ENCODE measurements at regions not wholly inside any gene's neighbourhood (a gene's known extent, or its start where the extent isn't known, plus 50 kb on each side); places are given as distances from the start of the nearest gene placed in this dataset.

- Mint-ChIP-seq H3K4me1 (ENCODE audit: low read depth) (no peaks in the 10 kb centered on the region), H3K27ac (no peak overlapping the region), H3K27me3 (ENCODE audit: low read depth) (no peaks in the 10 kb centered on the region), H3K9me3 (ENCODE audit: insufficient read depth) (no peaks in the 10 kb centered on the region), H3K36me3 (ENCODE audit: low read depth) (no peaks in the 10 kb centered on the region), H3K4me3 (no peak overlapping the region)
- ATAC-seq, result no peak
- ChIA-PET POLR2A (no interaction called here), CTCF (no interaction called here)
- no peak for DNase-seq
These were observed 140.3 kb downstream of the SLC6A15 start for GRCh38 chr12:84772281-84772680.

GRCh38 chr12:84767079-84767478 is 145.5 kb downstream of the SLC6A15 start:
- no peaks in the 10 kb centered on the region for H3K27me3 Mint-ChIP-seq (ENCODE audit: low read depth)
- no peak for ATAC-seq
- no peak overlapping the region for H3K4me3 Mint-ChIP-seq
- ChIA-PET CTCF (no interaction called here), POLR2A (no interaction called here)
- no peaks in the 10 kb centered on the region for H3K9me3 Mint-ChIP-seq (ENCODE audit: insufficient read depth)
- no peaks in the 10 kb centered on the region for H3K4me1 Mint-ChIP-seq (ENCODE audit: low read depth)
- H3K36me3 Mint-ChIP-seq (ENCODE audit: low read depth), result no peaks in the 10 kb centered on the region
- DNase-seq, result no peak
- H3K27ac Mint-ChIP-seq, result no peak overlapping the region

DNA sequence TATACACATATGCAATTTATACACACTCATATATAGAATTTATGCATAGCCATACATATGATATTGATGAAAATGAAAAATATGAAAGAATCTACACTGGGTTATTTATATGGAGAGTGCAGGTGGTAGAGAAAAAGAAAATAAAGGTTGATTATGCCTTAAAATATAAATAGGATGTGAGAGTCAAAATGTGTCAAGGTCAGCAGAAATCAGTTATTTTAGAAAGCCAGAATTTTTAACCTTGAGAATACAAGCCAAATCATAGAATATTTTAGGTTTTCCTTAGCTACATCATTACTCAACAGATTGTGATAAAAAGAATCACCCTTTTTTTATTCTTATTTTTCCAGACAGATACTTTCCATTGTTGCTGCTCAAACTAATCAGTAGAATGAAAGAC is 146.2 kb downstream of the SLC6A15 start:
- no peak for DNase-seq
- Mint-ChIP-seq H3K4me1 (ENCODE audit: low read depth) (no peaks in the 10 kb centered on the region), H3K4me3 (no peak overlapping the region), H3K27me3 (ENCODE audit: low read depth) (no peaks in the 10 kb centered on the region), H3K27ac (no peak overlapping the region), H3K9me3 (ENCODE audit: insufficient read depth) (no peaks in the 10 kb centered on the region), H3K36me3 (ENCODE audit: low read depth) (no peaks in the 10 kb centered on the region)
- no peak for ATAC-seq
- ChIA-PET CTCF (no interaction called here), POLR2A (no interaction called here)

GRCh38 chr12:84764001-84764400 is 148.6 kb downstream of the SLC6A15 start:
- H3K27ac Mint-ChIP-seq, result no peak overlapping the region
- H3K4me3 Mint-ChIP-seq, result no peak overlapping the region
- H3K9me3 Mint-ChIP-seq (ENCODE audit: insufficient read depth), result no peaks in the 10 kb centered on the region
- no peaks in the 10 kb centered on the region for H3K27me3 Mint-ChIP-seq (ENCODE audit: low read depth)
- H3K36me3 Mint-ChIP-seq (ENCODE audit: low read depth), result no peaks in the 10 kb centered on the region
- CTCF ChIA-PET, result no interaction called here
- no peak for DNase-seq
- H3K4me1 Mint-ChIP-seq (ENCODE audit: low read depth), result no peaks in the 10 kb centered on the region
- POLR2A ChIA-PET, result no interaction called here
- ATAC-seq, result no peak

DNA sequence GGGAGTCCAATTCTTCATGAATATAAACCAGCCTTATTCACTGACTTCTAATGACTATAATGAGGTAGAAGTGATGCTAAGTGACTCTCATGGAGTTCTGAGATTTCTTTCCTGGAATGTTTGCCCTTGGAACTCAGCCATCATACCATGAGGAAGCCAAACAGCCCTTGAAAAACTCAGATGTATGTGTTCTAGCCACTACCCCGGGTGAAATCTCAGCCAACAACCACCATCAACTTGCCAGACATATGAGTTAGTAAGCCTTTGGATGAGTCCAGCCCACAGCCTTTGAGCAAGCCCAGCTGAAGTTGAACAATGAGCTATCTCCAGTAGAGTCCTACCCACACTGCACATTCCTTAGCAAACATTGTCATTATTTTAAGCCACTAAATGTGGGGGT is 149.5 kb downstream of the SLC6A15 start:
- no peak overlapping the region for H3K27ac Mint-ChIP-seq
- H3K27me3 Mint-ChIP-seq (ENCODE audit: low read depth), result no peaks in the 10 kb centered on the region
- ChIA-PET CTCF (no interaction called here), POLR2A (no interaction called here)
- H3K36me3 Mint-ChIP-seq (ENCODE audit: low read depth), result no peaks in the 10 kb centered on the region
- no peaks in the 10 kb centered on the region for H3K9me3 Mint-ChIP-seq (ENCODE audit: insufficient read depth)
- H3K4me1 Mint-ChIP-seq (ENCODE audit: low read depth), result no peaks in the 10 kb centered on the region
- no peak overlapping the region for H3K4me3 Mint-ChIP-seq
- ATAC-seq, result no peak
- DNase-seq, result no peak

GRCh38 chr12:84760091-84760865 is 152.3 kb downstream of the SLC6A15 start:
- CTCF ChIA-PET, result no interaction called here
- Mint-ChIP-seq H3K4me3 (no peak overlapping the region), H3K27me3 (ENCODE audit: low read depth) (no peaks in the 10 kb centered on the region)

GRCh38 chr12:84757978-84758377 is 154.6 kb downstream of the SLC6A15 start:
- CTCF ChIA-PET, result no interaction called here
- POLR2A ChIA-PET, result no interaction called here
- DNase-seq (no peak), ATAC-seq (no peak)
- Mint-ChIP-seq H3K27ac (no peak overlapping the region), H3K27me3 (ENCODE audit: low read depth) (no peaks in the 10 kb centered on the region), H3K4me3 (no peak overlapping the region), H3K9me3 (ENCODE audit: insufficient read depth) (no peaks in the 10 kb centered on the region), H3K36me3 (ENCODE audit: low read depth) (no peaks in the 10 kb centered on the region), H3K4me1 (ENCODE audit: low read depth) (no peaks in the 10 kb centered on the region)

More at GRCh38 chr12:84760091-84760865, 152.3 kb downstream of the SLC6A15 start:
- H3K9me3 Mint-ChIP-seq (ENCODE audit: insufficient read depth), result no peaks in the 10 kb centered on the region
- H3K36me3 Mint-ChIP-seq (ENCODE audit: low read depth), result no peaks in the 10 kb centered on the region
- DNase-seq (no peak), ATAC-seq (no peak)
- no peak overlapping the region for H3K27ac Mint-ChIP-seq
- H3K4me1 Mint-ChIP-seq (ENCODE audit: low read depth), result no peaks in the 10 kb centered on the region
- POLR2A ChIA-PET, result no interaction called here

DNA sequence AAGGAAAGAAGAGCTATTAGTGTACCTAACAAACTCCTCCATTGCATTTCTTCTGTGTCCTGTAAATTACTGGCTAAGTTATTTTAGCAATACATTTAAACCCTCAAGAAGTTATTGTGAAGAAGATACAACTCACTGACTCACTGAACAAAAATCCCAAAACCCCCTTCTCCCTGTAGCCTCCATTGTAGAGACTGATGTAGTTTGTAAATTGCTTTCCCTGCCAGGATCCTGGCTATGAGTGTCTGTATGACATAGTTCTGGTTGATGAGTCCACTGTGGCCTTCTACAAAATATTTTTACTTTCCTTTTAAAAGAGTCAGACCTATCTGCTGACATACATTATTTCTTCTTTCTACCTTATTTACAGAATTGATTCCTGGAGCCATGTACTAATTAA is 155.6 kb downstream of the SLC6A15 start:
- ChIA-PET POLR2A (no interaction called here), CTCF (no interaction called here)
- no peaks in the 10 kb centered on the region for H3K36me3 Mint-ChIP-seq (ENCODE audit: low read depth)
- no peak overlapping the region for H3K27ac Mint-ChIP-seq
- H3K9me3 Mint-ChIP-seq (ENCODE audit: insufficient read depth), result no peaks in the 10 kb centered on the region
- ATAC-seq (no peak), DNase-seq (no peak)
- no peaks in the 10 kb centered on the region for H3K27me3 Mint-ChIP-seq (ENCODE audit: low read depth)
- no peak overlapping the region for H3K4me3 Mint-ChIP-seq
- H3K4me1 Mint-ChIP-seq (ENCODE audit: low read depth), result no peaks in the 10 kb centered on the region

- H3K27ac Mint-ChIP-seq, result no peak overlapping the region
- no peak overlapping the region for H3K4me3 Mint-ChIP-seq
- H3K4me1 Mint-ChIP-seq (ENCODE audit: low read depth), result no peaks in the 10 kb centered on the region
- DNase-seq, result no peak
- H3K27me3 Mint-ChIP-seq (ENCODE audit: low read depth), result no peaks in the 10 kb centered on the region
- POLR2A ChIA-PET, result no interaction called here
- H3K9me3 Mint-ChIP-seq (ENCODE audit: insufficient read depth), result peaks cover 8% of the 10 kb centered on the region
- CTCF ChIA-PET, result no interaction called here
- ATAC-seq, result no peak
- H3K36me3 Mint-ChIP-seq (ENCODE audit: low read depth), result no peaks in the 10 kb centered on the region
These were observed 167.5 kb downstream of the SLC6A15 start for GRCh38 chr12:84745127-84745526.

GRCh38 chr12:84741692-84742091 is 170.9 kb downstream of the SLC6A15 start:
- Mint-ChIP-seq H3K36me3 (ENCODE audit: low read depth) (no peaks in the 10 kb centered on the region), H3K27me3 (ENCODE audit: low read depth) (no peaks in the 10 kb centered on the region), H3K27ac (no peak overlapping the region), H3K4me1 (ENCODE audit: low read depth) (no peaks in the 10 kb centered on the region), H3K4me3 (no peak overlapping the region), H3K9me3 (ENCODE audit: insufficient read depth) (no peaks in the 10 kb centered on the region)
- no peak for ATAC-seq
- POLR2A ChIA-PET, result no interaction called here
- DNase-seq, result no peak
- CTCF ChIA-PET, result no interaction called here

DNA sequence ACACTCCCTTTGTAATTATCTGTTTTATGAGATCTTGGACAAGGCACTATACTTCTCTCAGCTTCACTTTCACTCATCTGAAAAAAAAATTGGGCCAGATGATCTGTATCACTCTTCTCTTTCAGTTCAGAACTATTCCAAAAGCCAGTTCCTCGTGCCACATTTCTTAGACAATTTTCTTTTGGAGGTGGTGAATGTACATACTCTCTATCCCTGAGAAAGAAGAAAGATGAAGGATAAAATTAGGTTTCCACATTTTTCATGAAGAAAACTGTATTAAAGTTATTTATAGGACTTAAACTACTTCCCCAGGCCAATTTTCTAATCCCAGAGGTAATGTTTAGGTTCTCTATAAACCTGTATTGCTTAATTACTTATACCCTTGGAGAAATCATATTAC is 171.6 kb downstream of the SLC6A15 start:
- DNase-seq (no peak), ATAC-seq (no peak)
- no peaks in the 10 kb centered on the region for H3K27me3 Mint-ChIP-seq (ENCODE audit: low read depth)
- no peaks in the 10 kb centered on the region for H3K36me3 Mint-ChIP-seq (ENCODE audit: low read depth)
- H3K27ac Mint-ChIP-seq, result no peak overlapping the region
- CTCF ChIA-PET, result no interaction called here
- POLR2A ChIA-PET, result no interaction called here
- H3K9me3 Mint-ChIP-seq (ENCODE audit: insufficient read depth), result no peaks in the 10 kb centered on the region
- H3K4me3 Mint-ChIP-seq, result no peak overlapping the region
- H3K4me1 Mint-ChIP-seq (ENCODE audit: low read depth), result no peaks in the 10 kb centered on the region

- Mint-ChIP-seq H3K27ac (no peak overlapping the region), H3K4me3 (no peak overlapping the region), H3K27me3 (ENCODE audit: low read depth) (no peaks in the 10 kb centered on the region), H3K4me1 (ENCODE audit: low read depth) (no peaks in the 10 kb centered on the region), H3K36me3 (ENCODE audit: low read depth) (no peaks in the 10 kb centered on the region), H3K9me3 (ENCODE audit: insufficient read depth) (no peaks in the 10 kb centered on the region)
- ATAC-seq, result no peak
- POLR2A ChIA-PET, result no interaction called here
- CTCF ChIA-PET, result no interaction called here
- no peak for DNase-seq
These were observed 172.0 kb downstream of the SLC6A15 start for GRCh38 chr12:84740602-84741001.

GRCh38 chr12:84738481-84738972 is 174.1 kb downstream of the SLC6A15 start:
- CTCF ChIA-PET, result no interaction called here

More at GRCh38 chr12:84738481-84738972, 174.1 kb downstream of the SLC6A15 start:
- H3K36me3 Mint-ChIP-seq (ENCODE audit: low read depth), result no peaks in the 10 kb centered on the region
- H3K27ac Mint-ChIP-seq, result no peak overlapping the region
- DNase-seq (no peak), ATAC-seq (no peak)
- POLR2A ChIA-PET, result no interaction called here
- H3K4me3 Mint-ChIP-seq, result no peak overlapping the region
- no peaks in the 10 kb centered on the region for H3K9me3 Mint-ChIP-seq (ENCODE audit: insufficient read depth)
- no peaks in the 10 kb centered on the region for H3K4me1 Mint-ChIP-seq (ENCODE audit: low read depth)
- no peaks in the 10 kb centered on the region for H3K27me3 Mint-ChIP-seq (ENCODE audit: low read depth)
